ENCODE measurements at regions not wholly inside any gene's neighbourhood (a gene's known extent, or its start where the extent isn't known, plus 50 kb on each side); places are given as distances from the start of the nearest gene placed in this dataset.

DNA sequence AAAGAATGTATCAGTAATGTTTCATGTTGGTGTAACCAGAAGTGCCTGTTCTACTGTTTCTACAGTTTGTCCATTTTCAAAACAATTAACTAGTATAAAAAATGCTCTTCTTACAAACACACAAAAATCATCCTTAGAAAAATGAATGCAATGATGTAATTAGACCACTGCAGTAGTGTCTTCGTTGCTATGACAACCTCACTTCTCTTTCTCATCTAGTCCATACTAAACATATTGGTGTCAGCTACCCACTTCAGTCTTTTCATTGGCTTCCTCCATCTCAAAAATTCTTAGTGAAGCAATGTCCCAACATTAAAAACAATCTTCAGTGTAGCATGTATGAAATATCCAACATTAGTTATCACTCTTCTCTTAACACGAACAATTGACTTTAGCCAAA, 1265.8 kb downstream of the REEP3 start:
- no peaks in the 10 kb centered on the region; the same call in 1 of the 2 replicates for H3K9me2 ChIP-seq (ENCODE audit: insufficient read depth)
- H3K36me3 ChIP-seq (ENCODE audit: insufficient read depth): no peaks in the 10 kb centered on the region
- no peaks in the 10 kb centered on the region for H3F3A ChIP-seq (replicated peaks; ENCODE audit: low read depth)
- Mint-ChIP-seq H3K27ac (no peak overlapping the region), H3K36me3 (ENCODE audit: low read depth) (peaks cover 29% of the 10 kb centered on the region), H3K9me3 (peaks cover 40% of the 10 kb centered on the region), H3K4me3 (no peak overlapping the region), H3K27me3 (ENCODE audit: insufficient read depth, low read depth, poor library complexity) (peaks cover 4% of the 10 kb centered on the region), H3K4me1 (no peaks in the 10 kb centered on the region)
- TF ChIP-seq POLR2AphosphoS5 (IDR thresholded peaks at IDR 0.05; ENCODE audit: low read depth) (no peak), ZNF331 (CRISPR knock-in tag; IDR thresholded peaks at IDR 0.05; ENCODE audit: low read depth) (no peak), ZNF114 (CRISPR knock-in tag; IDR thresholded peaks at IDR 0.05) (no peak), JUNB (IDR thresholded peaks at IDR 0.05; ENCODE audit: unreplicated experiment) (no peak)
- TF ChIP-seq, protein P1, sequence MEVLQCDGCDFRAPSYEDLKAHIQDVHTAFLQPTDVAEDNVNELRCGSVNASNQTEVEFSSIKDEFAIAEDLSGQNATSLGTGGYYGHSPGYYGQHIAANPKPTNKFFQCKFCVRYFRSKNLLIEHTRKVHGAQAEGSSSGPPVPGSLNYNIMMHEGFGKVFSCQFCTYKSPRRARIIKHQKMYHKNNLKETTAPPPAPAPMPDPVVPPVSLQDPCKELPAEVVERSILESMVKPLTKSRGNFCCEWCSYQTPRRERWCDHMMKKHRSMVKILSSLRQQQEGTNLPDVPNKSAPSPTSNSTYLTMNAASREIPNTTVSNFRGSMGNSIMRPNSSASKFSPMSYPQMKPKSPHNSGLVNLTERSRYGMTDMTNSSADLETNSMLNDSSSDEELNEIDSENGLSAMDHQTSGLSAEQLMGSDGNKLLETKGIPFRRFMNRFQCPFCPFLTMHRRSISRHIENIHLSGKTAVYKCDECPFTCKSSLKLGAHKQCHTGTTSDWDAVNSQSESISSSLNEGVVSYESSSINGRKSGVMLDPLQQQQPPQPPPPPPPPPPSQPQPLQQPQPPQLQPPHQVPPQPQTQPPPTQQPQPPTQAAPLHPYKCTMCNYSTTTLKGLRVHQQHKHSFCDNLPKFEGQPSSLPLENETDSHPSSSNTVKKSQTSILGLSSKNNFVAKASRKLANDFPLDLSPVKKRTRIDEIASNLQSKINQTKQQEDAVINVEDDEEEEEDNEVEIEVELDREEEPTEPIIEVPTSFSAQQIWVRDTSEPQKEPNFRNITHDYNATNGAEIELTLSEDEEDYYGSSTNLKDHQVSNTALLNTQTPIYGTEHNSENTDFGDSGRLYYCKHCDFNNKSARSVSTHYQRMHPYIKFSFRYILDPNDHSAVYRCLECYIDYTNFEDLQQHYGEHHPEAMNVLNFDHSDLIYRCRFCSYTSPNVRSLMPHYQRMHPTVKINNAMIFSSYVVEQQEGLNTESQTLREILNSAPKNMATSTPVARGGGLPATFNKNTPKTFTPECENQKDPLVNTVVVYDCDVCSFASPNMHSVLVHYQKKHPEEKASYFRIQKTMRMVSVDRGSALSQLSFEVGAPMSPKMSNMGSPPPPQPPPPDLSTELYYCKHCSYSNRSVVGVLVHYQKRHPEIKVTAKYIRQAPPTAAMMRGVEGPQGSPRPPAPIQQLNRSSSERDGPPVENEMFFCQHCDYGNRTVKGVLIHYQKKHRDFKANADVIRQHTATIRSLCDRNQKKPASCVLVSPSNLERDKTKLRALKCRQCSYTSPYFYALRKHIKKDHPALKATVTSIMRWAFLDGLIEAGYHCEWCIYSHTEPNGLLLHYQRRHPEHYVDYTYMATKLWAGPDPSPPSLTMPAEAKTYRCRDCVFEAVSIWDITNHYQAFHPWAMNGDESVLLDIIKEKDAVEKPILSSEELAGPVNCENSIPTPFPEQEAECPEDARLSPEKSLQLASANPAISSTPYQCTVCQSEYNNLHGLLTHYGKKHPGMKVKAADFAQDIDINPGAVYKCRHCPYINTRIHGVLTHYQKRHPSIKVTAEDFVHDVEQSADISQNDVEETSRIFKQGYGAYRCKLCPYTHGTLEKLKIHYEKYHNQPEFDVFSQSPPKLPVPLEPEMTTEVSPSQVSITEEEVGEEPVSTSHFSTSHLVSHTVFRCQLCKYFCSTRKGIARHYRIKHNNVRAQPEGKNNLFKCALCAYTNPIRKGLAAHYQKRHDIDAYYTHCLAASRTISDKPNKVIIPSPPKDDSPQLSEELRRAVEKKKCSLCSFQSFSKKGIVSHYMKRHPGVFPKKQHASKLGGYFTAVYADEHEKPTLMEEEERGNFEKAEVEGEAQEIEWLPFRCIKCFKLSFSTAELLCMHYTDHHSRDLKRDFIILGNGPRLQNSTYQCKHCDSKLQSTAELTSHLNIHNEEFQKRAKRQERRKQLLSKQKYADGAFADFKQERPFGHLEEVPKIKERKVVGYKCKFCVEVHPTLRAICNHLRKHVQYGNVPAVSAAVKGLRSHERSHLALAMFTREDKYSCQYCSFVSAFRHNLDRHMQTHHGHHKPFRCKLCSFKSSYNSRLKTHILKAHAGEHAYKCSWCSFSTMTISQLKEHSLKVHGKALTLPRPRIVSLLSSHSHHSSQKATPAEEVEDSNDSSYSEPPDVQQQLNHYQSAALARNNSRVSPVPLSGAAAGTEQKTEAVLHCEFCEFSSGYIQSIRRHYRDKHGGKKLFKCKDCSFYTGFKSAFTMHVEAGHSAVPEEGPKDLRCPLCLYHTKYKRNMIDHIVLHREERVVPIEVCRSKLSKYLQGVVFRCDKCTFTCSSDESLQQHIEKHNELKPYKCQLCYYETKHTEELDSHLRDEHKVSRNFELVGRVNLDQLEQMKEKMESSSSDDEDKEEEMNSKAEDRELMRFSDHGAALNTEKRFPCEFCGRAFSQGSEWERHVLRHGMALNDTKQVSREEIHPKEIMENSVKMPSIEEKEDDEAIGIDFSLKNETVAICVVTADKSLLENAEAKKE (CRISPR knock-in tag; IDR thresholded peaks at IDR 0.05): no peak
- no peaks in the 10 kb centered on the region for H3K27me3 ChIP-seq (ENCODE audit: insufficient read depth)
- H3K4me3 ChIP-seq: no peak overlapping the region
- H4K20me1 ChIP-seq (replicated peaks; ENCODE audit: insufficient read depth): no peaks in the 10 kb centered on the region
- H3K79me2 ChIP-seq (replicated peaks; ENCODE audit: insufficient read depth): no peaks in the 10 kb centered on the region
- H3K4me2 ChIP-seq: no peak overlapping the region
- ATAC-seq (no peak), DNase-seq (ENCODE audit: low spot score) (no peak)
- no peaks in the 10 kb centered on the region for H3K4me1 ChIP-seq (ENCODE audit: insufficient read depth)
- H3K27ac ChIP-seq (ENCODE audit: low read depth): no peak overlapping the region
- H2AFZ ChIP-seq: no peak overlapping the region

- Mint-ChIP-seq H3K27ac (no peak overlapping the region), H3K4me3 (no peak overlapping the region), H3K36me3 (ENCODE audit: low read depth) (no peaks in the 10 kb centered on the region), H3K9me3 (no peaks in the 10 kb centered on the region), H3K27me3 (ENCODE audit: insufficient read depth, low read depth, poor library complexity) (no peaks in the 10 kb centered on the region), H3K4me1 (no peaks in the 10 kb centered on the region)
- no peaks in the 10 kb centered on the region for H4K20me1 ChIP-seq (replicated peaks; ENCODE audit: insufficient read depth)
- no peak overlapping the region for H2AFZ ChIP-seq
- DNase-seq (ENCODE audit: low spot score) (no peak), ATAC-seq (no peak)
- TF ChIP-seq EZH2 (IDR thresholded peaks at IDR 0.05; ENCODE audit: low read depth, unreplicated experiment) (no peak), ZNF114 (CRISPR knock-in tag; IDR thresholded peaks at IDR 0.05) (no peak)
- TF ChIP-seq, protein P2, sequence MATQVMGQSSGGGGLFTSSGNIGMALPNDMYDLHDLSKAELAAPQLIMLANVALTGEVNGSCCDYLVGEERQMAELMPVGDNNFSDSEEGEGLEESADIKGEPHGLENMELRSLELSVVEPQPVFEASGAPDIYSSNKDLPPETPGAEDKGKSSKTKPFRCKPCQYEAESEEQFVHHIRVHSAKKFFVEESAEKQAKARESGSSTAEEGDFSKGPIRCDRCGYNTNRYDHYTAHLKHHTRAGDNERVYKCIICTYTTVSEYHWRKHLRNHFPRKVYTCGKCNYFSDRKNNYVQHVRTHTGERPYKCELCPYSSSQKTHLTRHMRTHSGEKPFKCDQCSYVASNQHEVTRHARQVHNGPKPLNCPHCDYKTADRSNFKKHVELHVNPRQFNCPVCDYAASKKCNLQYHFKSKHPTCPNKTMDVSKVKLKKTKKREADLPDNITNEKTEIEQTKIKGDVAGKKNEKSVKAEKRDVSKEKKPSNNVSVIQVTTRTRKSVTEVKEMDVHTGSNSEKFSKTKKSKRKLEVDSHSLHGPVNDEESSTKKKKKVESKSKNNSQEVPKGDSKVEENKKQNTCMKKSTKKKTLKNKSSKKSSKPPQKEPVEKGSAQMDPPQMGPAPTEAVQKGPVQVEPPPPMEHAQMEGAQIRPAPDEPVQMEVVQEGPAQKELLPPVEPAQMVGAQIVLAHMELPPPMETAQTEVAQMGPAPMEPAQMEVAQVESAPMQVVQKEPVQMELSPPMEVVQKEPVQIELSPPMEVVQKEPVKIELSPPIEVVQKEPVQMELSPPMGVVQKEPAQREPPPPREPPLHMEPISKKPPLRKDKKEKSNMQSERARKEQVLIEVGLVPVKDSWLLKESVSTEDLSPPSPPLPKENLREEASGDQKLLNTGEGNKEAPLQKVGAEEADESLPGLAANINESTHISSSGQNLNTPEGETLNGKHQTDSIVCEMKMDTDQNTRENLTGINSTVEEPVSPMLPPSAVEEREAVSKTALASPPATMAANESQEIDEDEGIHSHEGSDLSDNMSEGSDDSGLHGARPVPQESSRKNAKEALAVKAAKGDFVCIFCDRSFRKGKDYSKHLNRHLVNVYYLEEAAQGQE (IDR thresholded peaks at IDR 0.05; ENCODE audit: unreplicated experiment): no peak
- peaks cover 6% of the 10 kb centered on the region for H3K9me2 ChIP-seq (ENCODE audit: insufficient read depth)
- no peak overlapping the region for H3K4me3 ChIP-seq
- no peaks in the 10 kb centered on the region for H3K4me1 ChIP-seq (ENCODE audit: insufficient read depth)
- no peak overlapping the region for H3K4me2 ChIP-seq
- H3F3A ChIP-seq (replicated peaks; ENCODE audit: low read depth): no peaks in the 10 kb centered on the region
- H3K79me2 ChIP-seq (replicated peaks; ENCODE audit: insufficient read depth): no peaks in the 10 kb centered on the region
- H3K27ac ChIP-seq (ENCODE audit: low read depth): no peak overlapping the region
- H3K27me3 ChIP-seq (ENCODE audit: insufficient read depth): no peaks in the 10 kb centered on the region
- no peaks in the 10 kb centered on the region for H3K36me3 ChIP-seq (ENCODE audit: insufficient read depth)
These were observed 1274.6 kb downstream of the REEP3 start for GRCh38 chr10:64795847-64796246.
